ENCODE measurements at regions not wholly inside any gene's neighbourhood (a gene's known extent, or its start where the extent isn't known, plus 50 kb on each side); places are given as distances from the start of the nearest gene placed in this dataset.

- TF ChIP-seq JUND (IDR thresholded peaks at IDR 0.05) = no peak
- TF ChIP-seq, protein P1, sequence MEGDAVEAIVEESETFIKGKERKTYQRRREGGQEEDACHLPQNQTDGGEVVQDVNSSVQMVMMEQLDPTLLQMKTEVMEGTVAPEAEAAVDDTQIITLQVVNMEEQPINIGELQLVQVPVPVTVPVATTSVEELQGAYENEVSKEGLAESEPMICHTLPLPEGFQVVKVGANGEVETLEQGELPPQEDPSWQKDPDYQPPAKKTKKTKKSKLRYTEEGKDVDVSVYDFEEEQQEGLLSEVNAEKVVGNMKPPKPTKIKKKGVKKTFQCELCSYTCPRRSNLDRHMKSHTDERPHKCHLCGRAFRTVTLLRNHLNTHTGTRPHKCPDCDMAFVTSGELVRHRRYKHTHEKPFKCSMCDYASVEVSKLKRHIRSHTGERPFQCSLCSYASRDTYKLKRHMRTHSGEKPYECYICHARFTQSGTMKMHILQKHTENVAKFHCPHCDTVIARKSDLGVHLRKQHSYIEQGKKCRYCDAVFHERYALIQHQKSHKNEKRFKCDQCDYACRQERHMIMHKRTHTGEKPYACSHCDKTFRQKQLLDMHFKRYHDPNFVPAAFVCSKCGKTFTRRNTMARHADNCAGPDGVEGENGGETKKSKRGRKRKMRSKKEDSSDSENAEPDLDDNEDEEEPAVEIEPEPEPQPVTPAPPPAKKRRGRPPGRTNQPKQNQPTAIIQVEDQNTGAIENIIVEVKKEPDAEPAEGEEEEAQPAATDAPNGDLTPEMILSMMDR (IDR thresholded peaks at IDR 0.05; ENCODE audit: low read depth, low read length, missing input control) = no peak
- TF ChIP-seq REST (IDR thresholded peaks at IDR 0.05) = no peak
- TF ChIP-seq, protein P2, sequence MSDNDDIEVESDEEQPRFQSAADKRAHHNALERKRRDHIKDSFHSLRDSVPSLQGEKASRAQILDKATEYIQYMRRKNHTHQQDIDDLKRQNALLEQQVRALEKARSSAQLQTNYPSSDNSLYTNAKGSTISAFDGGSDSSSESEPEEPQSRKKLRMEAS (IDR thresholded peaks at IDR 0.05) = no peak
- TF ChIP-seq RAD21 (IDR thresholded peaks at IDR 0.05) = no peak
- no peak for TF ChIP-seq YY1 (IDR thresholded peaks at IDR 0.05)
- no peak for TF ChIP-seq ATF3 (IDR thresholded peaks at IDR 0.05)
- TF ChIP-seq SP1 (IDR thresholded peaks at IDR 0.05) = no peak
- no peak for TF ChIP-seq EGR1 (IDR thresholded peaks at IDR 0.05; ENCODE audit: low read depth in 2 of 2)
- no peak for TF ChIP-seq GABPA (IDR thresholded peaks at IDR 0.05 in 1 of 2, conservative IDR thresholded peaks at IDR 0.05 in 1 of 2)
- TF ChIP-seq, protein P3, sequence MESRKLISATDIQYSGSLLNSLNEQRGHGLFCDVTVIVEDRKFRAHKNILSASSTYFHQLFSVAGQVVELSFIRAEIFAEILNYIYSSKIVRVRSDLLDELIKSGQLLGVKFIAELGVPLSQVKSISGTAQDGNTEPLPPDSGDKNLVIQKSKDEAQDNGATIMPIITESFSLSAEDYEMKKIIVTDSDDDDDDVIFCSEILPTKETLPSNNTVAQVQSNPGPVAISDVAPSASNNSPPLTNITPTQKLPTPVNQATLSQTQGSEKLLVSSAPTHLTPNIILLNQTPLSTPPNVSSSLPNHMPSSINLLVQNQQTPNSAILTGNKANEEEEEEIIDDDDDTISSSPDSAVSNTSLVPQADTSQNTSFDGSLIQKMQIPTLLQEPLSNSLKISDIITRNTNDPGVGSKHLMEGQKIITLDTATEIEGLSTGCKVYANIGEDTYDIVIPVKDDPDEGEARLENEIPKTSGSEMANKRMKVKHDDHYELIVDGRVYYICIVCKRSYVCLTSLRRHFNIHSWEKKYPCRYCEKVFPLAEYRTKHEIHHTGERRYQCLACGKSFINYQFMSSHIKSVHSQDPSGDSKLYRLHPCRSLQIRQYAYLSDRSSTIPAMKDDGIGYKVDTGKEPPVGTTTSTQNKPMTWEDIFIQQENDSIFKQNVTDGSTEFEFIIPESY (IDR thresholded peaks at IDR 0.05) = no peak
- no peak for TF ChIP-seq HNF4G (IDR thresholded peaks at IDR 0.05)
Observed at GRCh38 chr2:2930841-2931240, 446.8 kb downstream of the EIPR1 start.

All from liver (tissue), 3 donors.